ENCODE measurements at regions not wholly inside any gene's neighbourhood (a gene's known extent, or its start where the extent isn't known, plus 50 kb on each side); places are given as distances from the start of the nearest gene placed in this dataset.
"Not testable (repeated sequence)": the region's sequence is repeated elsewhere in the genome, so short reads cannot be mapped to it uniquely, and the experiment has no call there.

GRCh38 chr3:194959217-194959616 is 273.5 kb downstream of the FAM43A start:
- no peak overlapping the region for H3K4me3 ChIP-seq
- no peaks in the 10 kb centered on the region for H3K36me3 ChIP-seq (ENCODE audit: low read depth)
- no peak for TF ChIP-seq EZH2 (IDR thresholded peaks at IDR 0.05; ENCODE audit: low read depth)
- no peak for TF ChIP-seq CTCF (conservative IDR thresholded peaks at IDR 0.05)
- no TSS peak for BruUV-seq (replicated peaks)
- H3F3A ChIP-seq (ENCODE audit: insufficient read depth, low read depth), result no peaks in the 10 kb centered on the region
- DNase-seq, result no peak
- H3K9me2 ChIP-seq (ENCODE audit: insufficient read depth), result no peaks in the 10 kb centered on the region
- no peaks in the 10 kb centered on the region for H3K4me1 ChIP-seq (replicated peaks; ENCODE audit: insufficient read depth)
- intact Hi-C loops (cut with micrococcal nuclease; ENCODE audit: unreplicated experiment), result no loop called here
- no peaks in the 10 kb centered on the region for H4K20me1 ChIP-seq (ENCODE audit: insufficient read depth)
- no peak overlapping the region for H2AFZ ChIP-seq
- H3K27me3 ChIP-seq (ENCODE audit: insufficient read depth, low read depth), result no peaks in the 10 kb centered on the region
- no peaks in the 10 kb centered on the region for H3K79me2 ChIP-seq (ENCODE audit: low read depth)
- H3K27ac ChIP-seq, result no peak overlapping the region
- CTCF ChIA-PET, result interaction anchor here (0.6 kb wide), 1 partner anchor 432 kb away, joined by 7 read pairs; no protein-coding TSS in a partner anchor
- no peak overlapping the region for H3K4me2 ChIP-seq
- H3K9me3 ChIP-seq (ENCODE audit: insufficient read depth, low read depth), result no peaks in the 10 kb centered on the region
- POLR2A ChIA-PET (ENCODE audit: unreplicated experiment), result no interaction called here

- DNase-seq; H3K79me2 ChIP-seq (ENCODE audit: low read depth); H3K4me1 ChIP-seq (replicated peaks; ENCODE audit: insufficient read depth); H3K27ac ChIP-seq; H2AFZ ChIP-seq; H3K4me3 ChIP-seq; H3K9me3 ChIP-seq (ENCODE audit: insufficient read depth, low read depth); H3F3A ChIP-seq (ENCODE audit: insufficient read depth, low read depth); H4K20me1 ChIP-seq (ENCODE audit: insufficient read depth); H3K4me2 ChIP-seq; H3K36me3 ChIP-seq (ENCODE audit: low read depth); intact Hi-C loops (cut with micrococcal nuclease; ENCODE audit: unreplicated experiment); CTCF ChIA-PET; POLR2A ChIA-PET (ENCODE audit: unreplicated experiment); BruUV-seq (replicated peaks); H3K9me2 ChIP-seq (ENCODE audit: insufficient read depth); H3K27me3 ChIP-seq (ENCODE audit: insufficient read depth, low read depth): not testable (repeated sequence)
Measured at GRCh38 chr3:194959666-194960065, 274.0 kb downstream of the FAM43A start.

GRCh38 chr3:194960446-194961032 is 274.9 kb downstream of the FAM43A start:
- Histone ChIP-seq H3F3A (ENCODE audit: insufficient read depth, low read depth) (no peaks in the 10 kb centered on the region), H3K4me3 (no peak overlapping the region), H3K4me2 (no peak overlapping the region), H3K27me3 (ENCODE audit: insufficient read depth, low read depth) (no peaks in the 10 kb centered on the region), H3K27ac (no peak overlapping the region), H3K79me2 (ENCODE audit: low read depth) (no peaks in the 10 kb centered on the region), H4K20me1 (ENCODE audit: insufficient read depth) (no peaks in the 10 kb centered on the region), H2AFZ (no peak overlapping the region), H3K9me2 (ENCODE audit: insufficient read depth) (no peaks in the 10 kb centered on the region), H3K36me3 (ENCODE audit: low read depth) (no peaks in the 10 kb centered on the region), H3K4me1 (replicated peaks; ENCODE audit: insufficient read depth) (no peaks in the 10 kb centered on the region), H3K9me3 (ENCODE audit: insufficient read depth, low read depth) (no peaks in the 10 kb centered on the region)
- DNase-seq, result no peak
- TF ChIP-seq CTCF (conservative IDR thresholded peaks at IDR 0.05) (no peak), EZH2 (IDR thresholded peaks at IDR 0.05; ENCODE audit: low read depth) (no peak)
- ChIA-PET CTCF (no interaction called here), POLR2A (ENCODE audit: unreplicated experiment) (no interaction called here)
- intact Hi-C loops (cut with micrococcal nuclease; ENCODE audit: unreplicated experiment), result no loop called here
- BruUV-seq (replicated peaks), result no TSS peak

- POLR2A ChIA-PET (ENCODE audit: unreplicated experiment), result no interaction called here
- CTCF ChIA-PET, result no interaction called here
- H3K4me3 ChIP-seq, result no peak overlapping the region
- no peaks in the 10 kb centered on the region for H3K36me3 ChIP-seq (ENCODE audit: low read depth)
- no peak overlapping the region for H3K27ac ChIP-seq
- H4K20me1 ChIP-seq (ENCODE audit: insufficient read depth), result no peaks in the 10 kb centered on the region
- intact Hi-C loops (cut with micrococcal nuclease; ENCODE audit: unreplicated experiment), result no loop called here
- H2AFZ ChIP-seq, result no peak overlapping the region
- H3F3A ChIP-seq (ENCODE audit: insufficient read depth, low read depth), result no peaks in the 10 kb centered on the region
- H3K9me2 ChIP-seq (ENCODE audit: insufficient read depth), result no peaks in the 10 kb centered on the region
- no peak for TF ChIP-seq CTCF (conservative IDR thresholded peaks at IDR 0.05)
- no peak for TF ChIP-seq EZH2 (IDR thresholded peaks at IDR 0.05; ENCODE audit: low read depth)
- H3K4me2 ChIP-seq, result no peak overlapping the region
- H3K79me2 ChIP-seq (ENCODE audit: low read depth), result no peaks in the 10 kb centered on the region
- no peaks in the 10 kb centered on the region for H3K4me1 ChIP-seq (replicated peaks; ENCODE audit: insufficient read depth)
- DNase-seq, result no peak
- no TSS peak for BruUV-seq (replicated peaks)
- no peaks in the 10 kb centered on the region for H3K27me3 ChIP-seq (ENCODE audit: insufficient read depth, low read depth)
- H3K9me3 ChIP-seq (ENCODE audit: insufficient read depth, low read depth), result no peaks in the 10 kb centered on the region
Measured at GRCh38 chr3:194961149-194961548, 275.5 kb downstream of the FAM43A start.
